Endometrium (tissue), 2 donors: ENCODE measurements at regions not wholly inside any gene's neighbourhood (a gene's known extent, or its start where the extent isn't known, plus 50 kb on each side); places are given as distances from the start of the nearest gene placed in this dataset.

Source experiments
- FAIRE-seq: peaks from 2 replicates; lab custom pipeline; 2012; peaks lifted over from hg19 to GRCh38; lab: Jason Lieb, UNC
- donor health status: control.
- donor health status: control.

GRCh38 chr6:102402635-102403329 is 1009.3 kb downstream of the GRIK2 start:
- FAIRE-seq = no peak

GRCh38 chr6:102398788-102399390 is 1005.4 kb downstream of the GRIK2 start:
- FAIRE-seq = no peak

- no peak for FAIRE-seq
Measured at GRCh38 chr6:102390541-102390940, 997.0 kb downstream of the GRIK2 start.

GRCh38 chr6:102389994-102390393 is 996.5 kb downstream of the GRIK2 start:
- no peak for FAIRE-seq

- no peak for FAIRE-seq
Measured at GRCh38 chr6:102387326-102388033, 994.0 kb downstream of the GRIK2 start.

- FAIRE-seq = no peak
Measured at GRCh38 chr6:102381203-102381602, 987.7 kb downstream of the GRIK2 start.

GRCh38 chr6:102356170-102356569 is 962.7 kb downstream of the GRIK2 start:
- FAIRE-seq = no peak

GRCh38 chr6:102355578-102355977 is 962.1 kb downstream of the GRIK2 start:
- FAIRE-seq = no peak

- no peak for FAIRE-seq
Measured at GRCh38 chr6:102352552-102352951, 959.0 kb downstream of the GRIK2 start.

- FAIRE-seq = no peak
Measured at GRCh38 chr6:102344769-102345168, 951.3 kb downstream of the GRIK2 start.

GRCh38 chr6:102340311-102340710 is 946.8 kb downstream of the GRIK2 start:
- no peak for FAIRE-seq

- FAIRE-seq = no peak
Measured at GRCh38 chr6:102333736-102334135, 940.2 kb downstream of the GRIK2 start.

GRCh38 chr6:102327697-102328225 is 934.3 kb downstream of the GRIK2 start:
- FAIRE-seq = no peak

- FAIRE-seq = no peak
Measured at GRCh38 chr6:102313699-102314098, 920.2 kb downstream of the GRIK2 start.

GRCh38 chr6:102309700-102310099 is 916.2 kb downstream of the GRIK2 start:
- FAIRE-seq = no peak

- no peak for FAIRE-seq
Measured at GRCh38 chr6:102300350-102300749, 906.8 kb downstream of the GRIK2 start.

GRCh38 chr6:102298051-102298450 is 904.5 kb downstream of the GRIK2 start:
- no peak for FAIRE-seq
